Chondrocyte (in vitro differentiated cells): ENCODE measurements at regions not wholly inside any gene's neighbourhood (a gene's known extent, or its start where the extent isn't known, plus 50 kb on each side); places are given as distances from the start of the nearest gene placed in this dataset.
A peak's percentile ranks its signal among the peaks of the same experiment; 100 is the strongest.

Experiments used
- DNase-seq: peaks from one replicate; pipeline ENCODE4 v3.0.0; 2021; ENCODE audit warnings: mixed read lengths, low spot score
- H3K27ac Mint-ChIP-seq: one replicate; pipeline ENCODE4 v1.8.0; 2021; ENCODE audit warnings: mild to moderate bottlenecking, moderate library complexity, mixed read lengths; ENCODE audit not compliant: unreplicated experiment
- H3K27me3 Mint-ChIP-seq: 2 replicates; pipeline ENCODE4 v1.8.0; 2021; ENCODE audit warnings: low read depth, mixed read lengths
- H3K36me3 Mint-ChIP-seq: 2 replicates; pipeline ENCODE4 v1.8.0; 2021; ENCODE audit warnings: low read depth, mixed read lengths
- H3K4me1 Mint-ChIP-seq: 2 replicates; pipeline ENCODE4 v1.8.0; 2021; ENCODE audit warnings: low read depth, mild to moderate bottlenecking, mixed read lengths
- H3K4me3 Mint-ChIP-seq: one replicate; pipeline ENCODE4 v1.8.0; 2021; ENCODE audit warnings: mild to moderate bottlenecking, moderate library complexity, mixed read lengths; ENCODE audit not compliant: unreplicated experiment
- H3K9me3 Mint-ChIP-seq: 2 replicates; pipeline ENCODE4 v1.8.0; 2021; ENCODE audit warnings: low read depth, mixed read lengths
- TF ChIP-seq, protein P1 (sequence below): fragments of 200-600 bp; sonication (generic); IDR thresholded peaks from 2 replicates; pipeline ENCODE4 v1.5.0; 2021; ENCODE audit warnings: antibody characterized with exemption, mild to moderate bottlenecking, moderate library complexity

DNA sequence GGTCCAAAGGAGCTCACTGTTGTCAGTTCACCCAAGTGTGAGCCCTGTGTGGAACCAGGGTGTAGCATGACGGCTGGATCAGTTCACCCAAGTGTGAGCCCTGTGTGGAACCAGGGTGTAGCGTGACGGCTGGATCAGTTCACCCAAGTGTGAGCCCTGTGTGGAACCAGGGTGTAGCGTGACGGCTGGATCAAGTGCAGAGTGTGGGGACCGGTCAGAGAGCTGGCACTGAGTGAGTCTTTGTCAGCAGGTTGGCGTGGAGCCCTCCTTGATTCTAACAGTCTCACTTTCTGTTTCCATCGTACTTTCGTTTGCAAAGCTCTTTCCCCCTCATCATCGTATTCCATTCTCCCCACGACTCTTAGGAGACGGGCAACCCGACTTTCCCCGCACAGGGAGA, 57.9 kb upstream of the DLG1 start:
- Mint-ChIP-seq H3K9me3 (peaks cover 23% of the 10 kb centered on the region), H3K36me3 (peaks cover 6% of the 10 kb centered on the region), H3K27me3 (no peaks in the 10 kb centered on the region), H3K4me3 (no peak overlapping the region), H3K27ac (no peak overlapping the region), H3K4me1 (peaks cover 36% of the 10 kb centered on the region)
- TF ChIP-seq, protein P1, sequence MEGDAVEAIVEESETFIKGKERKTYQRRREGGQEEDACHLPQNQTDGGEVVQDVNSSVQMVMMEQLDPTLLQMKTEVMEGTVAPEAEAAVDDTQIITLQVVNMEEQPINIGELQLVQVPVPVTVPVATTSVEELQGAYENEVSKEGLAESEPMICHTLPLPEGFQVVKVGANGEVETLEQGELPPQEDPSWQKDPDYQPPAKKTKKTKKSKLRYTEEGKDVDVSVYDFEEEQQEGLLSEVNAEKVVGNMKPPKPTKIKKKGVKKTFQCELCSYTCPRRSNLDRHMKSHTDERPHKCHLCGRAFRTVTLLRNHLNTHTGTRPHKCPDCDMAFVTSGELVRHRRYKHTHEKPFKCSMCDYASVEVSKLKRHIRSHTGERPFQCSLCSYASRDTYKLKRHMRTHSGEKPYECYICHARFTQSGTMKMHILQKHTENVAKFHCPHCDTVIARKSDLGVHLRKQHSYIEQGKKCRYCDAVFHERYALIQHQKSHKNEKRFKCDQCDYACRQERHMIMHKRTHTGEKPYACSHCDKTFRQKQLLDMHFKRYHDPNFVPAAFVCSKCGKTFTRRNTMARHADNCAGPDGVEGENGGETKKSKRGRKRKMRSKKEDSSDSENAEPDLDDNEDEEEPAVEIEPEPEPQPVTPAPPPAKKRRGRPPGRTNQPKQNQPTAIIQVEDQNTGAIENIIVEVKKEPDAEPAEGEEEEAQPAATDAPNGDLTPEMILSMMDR: no peak
- DNase-seq: no peak

GRCh38 chr3:197355713-197356112, 57.3 kb upstream of the DLG1 start:
- no peak for DNase-seq
- TF ChIP-seq, protein P1: no peak
- Mint-ChIP-seq H3K27me3 (no peaks in the 10 kb centered on the region), H3K36me3 (peaks cover 6% of the 10 kb centered on the region), H3K27ac (peak overlapping the region; percentile 80), H3K4me1 (peaks cover 36% of the 10 kb centered on the region), H3K9me3 (peaks cover 17% of the 10 kb centered on the region), H3K4me3 (no peak overlapping the region)

GRCh38 chr3:197354568-197355001, 56.2 kb upstream of the DLG1 start:
- H3K4me1 Mint-ChIP-seq: peaks cover 36% of the 10 kb centered on the region
- H3K36me3 Mint-ChIP-seq: peaks cover 2% of the 10 kb centered on the region
- peak overlapping the region; percentile 50 for H3K4me3 Mint-ChIP-seq
- TF ChIP-seq, protein P1: no peak
- no peak for DNase-seq
- H3K9me3 Mint-ChIP-seq: peaks cover 9% of the 10 kb centered on the region
- H3K27me3 Mint-ChIP-seq: no peaks in the 10 kb centered on the region
- peak overlapping the region; percentile 87 for H3K27ac Mint-ChIP-seq

GRCh38 chr3:197353867-197354567, 55.6 kb upstream of the DLG1 start:
- peak overlapping the region; percentile 87 for H3K27ac Mint-ChIP-seq
- H3K9me3 Mint-ChIP-seq: peaks cover 5% of the 10 kb centered on the region
- peak overlapping the region; percentile 50 for H3K4me3 Mint-ChIP-seq
- H3K36me3 Mint-ChIP-seq: no peaks in the 10 kb centered on the region
- no peak for DNase-seq
- peaks cover 41% of the 10 kb centered on the region for H3K4me1 Mint-ChIP-seq
- TF ChIP-seq, protein P1: no peak
- no peaks in the 10 kb centered on the region for H3K27me3 Mint-ChIP-seq

DNA sequence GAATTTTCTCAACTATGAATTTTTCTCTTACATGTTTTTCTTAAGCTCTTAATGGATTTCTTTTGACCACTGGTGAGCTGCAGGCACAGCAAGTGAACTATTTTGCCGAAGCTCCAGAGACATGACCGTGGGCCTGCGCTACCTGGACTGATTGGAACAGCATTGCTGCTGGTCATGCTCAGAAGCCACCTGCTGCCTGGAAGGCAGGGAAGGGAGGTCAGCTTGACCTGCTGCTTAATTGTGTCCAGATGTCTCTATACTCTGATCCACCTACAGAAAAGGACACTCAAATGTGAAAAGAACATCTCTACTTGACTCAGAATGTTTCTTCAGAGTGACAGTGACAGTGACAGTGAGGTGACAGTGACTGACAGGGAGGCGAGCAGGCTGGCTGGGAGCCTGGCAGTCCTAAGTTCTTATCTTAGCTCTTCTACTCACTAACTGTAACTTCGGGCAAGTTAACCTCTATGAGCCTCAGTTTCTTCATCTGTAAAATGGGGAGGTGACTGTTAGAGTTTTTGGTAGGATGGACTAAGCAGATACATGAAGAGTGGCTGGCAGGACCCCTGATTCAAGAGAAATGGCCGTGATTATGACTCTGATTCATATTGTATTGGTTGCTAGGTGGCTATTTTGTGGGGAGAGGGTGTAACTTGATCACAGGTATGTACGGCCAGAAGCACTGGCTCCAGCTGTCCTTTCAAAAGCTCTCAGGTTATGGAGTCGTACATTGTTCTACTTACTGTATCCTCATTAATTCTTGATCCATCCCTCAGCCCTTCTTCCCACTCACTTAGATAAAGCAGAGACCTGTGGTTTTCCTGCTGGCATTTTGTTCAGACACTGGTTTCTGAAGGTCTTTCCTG, 54.8 kb upstream of the DLG1 start:
- peaks cover 42% of the 10 kb centered on the region for H3K4me1 Mint-ChIP-seq
- no peaks in the 10 kb centered on the region for H3K9me3 Mint-ChIP-seq
- H3K27me3 Mint-ChIP-seq: no peaks in the 10 kb centered on the region
- no peak overlapping the region for H3K4me3 Mint-ChIP-seq
- H3K27ac Mint-ChIP-seq: peak overlapping the region; percentile 43
- H3K36me3 Mint-ChIP-seq: no peaks in the 10 kb centered on the region
- TF ChIP-seq, protein P1: no peak
- DNase-seq: no peak
